GM19467 (cell line): ENCODE measurements at regions not wholly inside any gene's neighbourhood (a gene's known extent, or its start where the extent isn't known, plus 50 kb on each side); places are given as distances from the start of the nearest gene placed in this dataset.
"Not testable (repeated sequence)": the region's sequence is repeated elsewhere in the genome, so short reads cannot be mapped to it uniquely, and the experiment has no call there.

Source experiments
- ATAC-seq: cut with Tn5 transposase; IDR thresholded peaks from one replicate; pipeline ENCODE4 v1.9.1; 2021; ENCODE audit warnings: mild to moderate bottlenecking, moderate library complexity; ENCODE audit not compliant: unreplicated experiment

- no peak for ATAC-seq
These were observed 155.0 kb upstream of the FBXL7 start for GRCh38 chr5:15344954-15345353.

- no peak for ATAC-seq
These were observed 161.4 kb upstream of the FBXL7 start for GRCh38 chr5:15338546-15338945.

DNA sequence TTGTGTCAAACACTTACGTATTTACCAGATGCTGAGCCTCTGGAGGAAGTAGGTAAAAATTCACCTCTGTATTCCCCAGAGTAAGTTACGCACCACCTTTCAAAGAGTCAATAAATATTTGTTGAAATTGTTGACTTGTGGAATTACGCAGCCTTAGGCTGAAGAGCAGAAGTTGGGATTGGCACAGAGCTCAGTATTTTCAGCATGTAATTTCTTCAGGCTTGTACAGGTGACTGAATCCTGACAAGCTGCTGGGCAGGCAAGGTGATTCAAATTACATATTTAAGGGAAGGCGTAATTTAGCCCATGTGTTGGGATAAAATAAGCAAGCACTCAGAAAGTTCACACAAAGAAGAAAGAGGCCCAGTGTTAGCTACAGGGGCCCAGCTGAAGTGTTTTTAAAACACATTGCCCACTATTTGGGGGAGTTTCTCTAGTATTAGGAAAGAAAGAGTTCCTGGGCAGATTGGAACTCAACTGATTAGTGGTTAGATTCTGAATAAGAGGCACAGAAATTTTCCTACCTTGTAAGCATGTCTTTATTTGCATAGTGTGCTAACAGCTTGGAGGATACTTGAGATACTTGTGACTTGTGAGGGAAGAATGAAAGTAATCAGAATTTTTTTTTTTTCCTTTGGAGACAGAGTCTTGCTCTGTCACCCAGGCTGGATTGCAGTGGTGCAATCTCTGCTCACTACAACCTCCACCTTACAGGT lies 165.3 kb upstream of the FBXL7 start:
- ATAC-seq = no peak

- ATAC-seq = no peak
These were observed 166.9 kb upstream of the FBXL7 start for GRCh38 chr5:15333091-15333490.

DNA sequence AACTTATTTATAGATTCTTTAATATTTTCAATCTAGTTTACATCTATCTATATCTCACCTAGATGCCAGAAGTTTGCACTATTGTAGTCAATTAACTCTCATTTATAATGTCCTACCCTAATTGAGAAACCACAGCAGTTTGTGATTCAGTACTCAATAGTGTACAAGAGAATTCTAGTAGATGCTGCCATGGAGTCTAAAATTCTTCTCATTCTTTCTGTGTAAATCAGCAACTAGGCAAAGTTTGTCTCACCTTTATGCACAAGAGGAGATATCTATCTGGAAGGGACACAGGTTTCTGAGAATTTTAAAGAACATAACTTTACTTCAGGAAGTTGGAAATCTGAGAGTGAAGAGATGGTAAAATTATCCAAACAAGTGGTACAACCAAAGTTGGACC lies 173.0 kb upstream of the FBXL7 start:
- no peak for ATAC-seq

- ATAC-seq = no peak
These were observed 173.5 kb upstream of the FBXL7 start for GRCh38 chr5:15326471-15326870.

DNA sequence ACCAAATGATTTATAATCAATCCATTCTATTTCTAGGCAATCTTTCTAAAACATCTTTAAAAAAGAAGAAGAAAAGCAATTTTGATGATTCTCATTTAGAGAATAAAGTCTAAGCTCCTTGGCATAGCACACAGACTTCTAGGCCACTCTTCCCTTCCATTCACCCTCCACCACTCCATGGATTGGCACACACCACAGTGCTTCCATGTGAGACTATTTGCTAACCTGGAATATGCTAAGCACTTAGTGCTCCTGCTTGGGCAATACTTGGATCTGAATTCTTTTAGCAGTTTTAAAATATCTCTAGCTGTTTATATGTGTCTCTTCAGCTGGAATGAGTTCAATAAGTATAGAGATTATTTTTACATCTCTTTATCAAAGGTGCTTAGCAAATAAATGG lies 177.6 kb upstream of the FBXL7 start:
- ATAC-seq = no peak

DNA sequence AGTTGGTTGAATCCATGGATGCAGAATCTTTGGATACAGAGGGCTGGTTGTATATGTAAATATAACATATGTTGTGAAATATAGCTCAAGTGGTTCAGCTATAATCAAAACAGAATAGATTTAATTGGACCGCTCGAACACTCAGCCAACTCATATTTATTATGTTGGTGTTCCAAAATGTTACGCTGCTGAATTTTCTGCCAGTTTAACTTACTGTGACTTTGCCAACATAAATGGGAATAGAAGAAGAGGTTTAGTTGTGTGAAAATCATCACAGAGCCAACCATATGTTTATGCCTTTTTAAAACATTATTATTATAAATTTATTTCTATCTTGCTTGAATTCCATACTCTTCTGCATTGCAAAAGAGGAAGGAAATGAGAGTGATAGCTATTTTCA lies 178.2 kb upstream of the FBXL7 start:
- no peak for ATAC-seq

DNA sequence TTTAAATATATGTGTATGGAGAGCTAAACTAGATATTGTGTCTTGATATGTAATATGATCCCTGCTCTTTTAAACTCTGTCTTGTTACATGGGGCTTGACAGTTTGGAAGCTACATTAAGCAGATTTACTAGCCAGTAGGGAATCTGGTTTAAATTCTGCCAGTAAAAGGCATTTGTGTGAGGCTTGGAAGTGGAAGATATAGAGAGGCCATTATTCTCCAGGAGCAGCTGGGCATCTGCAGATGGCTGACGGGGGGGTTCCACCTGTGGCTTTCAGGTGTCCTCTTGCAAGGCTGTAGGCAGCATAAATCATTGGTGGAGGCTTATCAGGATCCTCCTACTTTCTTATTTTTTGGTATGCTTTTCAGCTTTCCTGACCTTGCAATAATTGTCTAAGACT lies 179.1 kb upstream of the FBXL7 start:
- no peak for ATAC-seq

GRCh38 chr5:15304914-15305834 lies 194.8 kb upstream of the FBXL7 start:
- ATAC-seq = no peak

GRCh38 chr5:15304066-15304731 lies 195.8 kb upstream of the FBXL7 start:
- ATAC-seq = no peak

DNA sequence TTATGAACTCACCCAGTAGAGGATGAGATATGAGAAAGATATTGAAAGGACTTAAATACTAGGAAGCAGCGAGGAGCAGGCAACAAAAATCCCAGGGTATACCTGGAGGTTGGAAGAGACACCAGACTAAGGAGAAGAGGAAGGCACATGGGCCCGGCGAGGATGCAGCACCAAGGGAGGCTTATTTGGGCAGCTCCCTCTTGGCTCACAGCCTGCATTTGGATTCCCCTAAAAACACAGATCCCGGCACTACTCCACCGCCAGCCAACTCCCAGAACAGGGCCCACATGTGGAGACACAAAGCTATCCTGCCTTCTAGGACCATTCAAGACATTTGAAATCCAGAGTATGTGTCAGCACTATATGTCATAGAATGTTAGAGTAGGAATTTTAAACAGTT lies 199.8 kb upstream of the FBXL7 start:
- ATAC-seq = no peak

- ATAC-seq = no peak
These were observed 209.0 kb upstream of the FBXL7 start for GRCh38 chr5:15290953-15291352.

- ATAC-seq = no peak
These were observed 213.3 kb upstream of the FBXL7 start for GRCh38 chr5:15286650-15287049.

DNA sequence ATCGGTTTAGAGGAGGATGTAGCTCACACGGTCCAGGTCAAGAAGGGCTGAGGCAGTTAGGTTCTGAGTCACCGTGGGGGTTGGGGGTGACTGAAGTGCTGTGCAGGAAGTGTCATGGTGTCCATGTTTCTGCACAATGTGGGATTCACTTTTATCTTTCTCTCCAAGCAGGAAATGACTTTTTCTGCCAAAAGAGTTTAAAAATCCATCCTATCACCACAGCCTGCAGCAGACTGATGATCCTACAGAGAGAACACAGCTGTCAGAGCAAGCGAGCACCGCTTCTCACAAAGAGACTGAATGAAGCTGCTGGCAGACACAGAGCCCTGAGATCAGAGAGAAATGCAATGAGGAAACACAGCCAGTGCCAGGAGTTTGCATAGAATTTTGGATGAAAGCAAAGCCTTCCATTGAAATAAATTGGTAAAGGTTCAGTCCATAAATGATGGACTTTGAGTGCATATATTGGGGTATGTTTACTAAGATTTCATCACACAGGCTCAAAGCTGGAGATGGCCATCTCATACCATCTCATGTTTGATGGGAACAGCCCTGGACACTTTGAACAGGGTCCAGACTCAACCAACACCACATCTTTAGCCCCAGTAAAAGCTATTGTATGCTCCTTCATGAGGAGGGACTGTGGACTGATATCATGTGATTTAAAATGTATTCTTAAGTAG lies 213.9 kb upstream of the FBXL7 start:
- ATAC-seq = no peak

- ATAC-seq = no peak
These were observed 215.3 kb upstream of the FBXL7 start for GRCh38 chr5:15284706-15285105.

DNA sequence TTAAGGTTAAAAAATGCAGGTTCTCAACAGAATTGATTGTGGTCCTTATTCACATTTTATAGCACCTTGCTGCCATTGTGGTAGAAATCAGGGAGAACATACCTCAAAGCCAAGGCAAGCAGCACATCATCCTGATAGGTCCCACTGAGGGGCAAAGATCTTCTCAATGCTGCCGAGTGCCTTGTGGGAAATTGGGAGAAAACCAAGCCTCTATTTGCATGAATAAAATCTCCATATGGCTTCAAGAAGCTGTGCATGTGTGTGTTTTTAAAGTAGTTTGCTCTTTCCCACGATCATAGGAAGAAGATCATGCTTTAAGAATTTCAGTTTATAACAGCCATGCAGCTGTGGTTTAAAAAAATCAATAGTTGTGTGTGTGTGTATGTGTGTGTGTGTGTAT lies 216.9 kb upstream of the FBXL7 start:
- no peak for ATAC-seq

DNA sequence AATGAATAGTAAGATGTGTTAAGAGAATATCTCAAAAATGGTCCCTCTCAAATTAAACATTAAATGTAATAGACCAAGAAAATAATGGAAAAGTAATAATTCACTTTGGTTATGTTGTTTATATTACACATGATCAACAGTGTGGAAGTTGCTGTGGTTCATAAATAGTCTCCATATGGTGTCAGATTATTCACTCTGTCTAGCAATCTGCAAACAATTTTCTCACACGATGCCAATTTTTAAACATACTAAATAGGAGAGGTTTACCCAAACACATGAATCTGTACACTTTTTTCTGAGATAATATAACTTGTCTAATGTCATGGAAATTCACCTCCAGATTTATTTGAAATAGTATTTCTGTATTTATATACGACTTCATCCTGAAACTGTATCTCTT lies 217.4 kb upstream of the FBXL7 start:
- ATAC-seq = no peak

DNA sequence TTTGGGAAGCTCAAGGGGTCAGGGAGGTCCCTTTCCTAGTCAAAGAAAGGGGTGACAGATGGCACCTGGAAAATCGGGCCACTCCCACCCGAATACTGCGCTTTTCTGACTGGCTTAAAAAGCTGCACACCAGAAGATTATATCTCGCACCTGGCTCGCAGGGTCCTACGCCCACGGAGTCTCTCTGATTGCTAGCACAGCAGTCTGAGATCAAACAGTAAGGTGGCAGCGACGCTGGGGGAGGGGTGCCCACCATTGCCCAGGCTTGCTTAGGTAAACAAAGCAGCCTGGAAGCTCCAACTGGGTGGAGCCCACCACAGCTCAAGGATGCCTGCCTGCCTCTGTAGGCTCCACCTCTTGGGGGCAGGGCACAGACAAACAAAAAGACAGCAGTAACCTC lies 228.4 kb upstream of the FBXL7 start:
- ATAC-seq = not testable (repeated sequence)

GRCh38 chr5:15267966-15268365 lies 232.0 kb upstream of the FBXL7 start:
- ATAC-seq = no peak

GRCh38 chr5:15266841-15267240 lies 233.1 kb upstream of the FBXL7 start:
- no peak for ATAC-seq
